A549 (cell line): ENCODE measurements at regions not wholly inside any gene's neighbourhood (a gene's known extent, or its start where the extent isn't known, plus 50 kb on each side); places are given as distances from the start of the nearest gene placed in this dataset.
"Not testable (repeated sequence)": the region's sequence is repeated elsewhere in the genome, so short reads cannot be mapped to it uniquely, and the experiment has no call there.

Experiments
- ATAC-seq, 2 experiments: fragments of 200-7000 bp in 1 of 2; fragments of >200 bp in 1 of 2; cut with Nextera tagmentation in 1 of 2; cut with Tn5 transposase in 1 of 2; 3 replicates each; pipeline versions ENCODE4 v1.8.0 to v1.9.1; 2018 to 2020; ENCODE audit warnings: mild to moderate bottlenecking in 1 of 2, moderate library complexity in 1 of 2
- CTCF ChIA-PET: fragments of 300-600 bp; sonication (Branson Sonifier 250); formaldehyde crosslinking; extraction: SDS; loops from one replicate; lab custom pipeline; 2021; ENCODE audit warnings: antibody characterized with exemption, inconsistent platforms; lab: Yijun Ruan, JAX
- POLR2A ChIA-PET: fragments of 350-600 bp; formaldehyde crosslinking; extraction: SDS; loops from one replicate; lab custom pipeline; 2021; ENCODE audit warnings: antibody characterized with exemption, inconsistent platforms; lab: Yijun Ruan, JAX
- DNase-seq, 2 experiments: peaks; one replicate each; pipeline versions ENCODE4 v3.0.0 to v3.0.0-alpha.2; 2011 to 2016; ENCODE audit warnings: low read depth in 1 of 2, low spot score in 1 of 2
- FAIRE-seq: peaks from 2 replicates; lab custom pipeline; 2011; peaks lifted over from hg19 to GRCh38; lab: Jason Lieb, UNC
- H3K27ac ChIP-seq, 2 experiments: fragments of >200 bp; sonication (Bioruptor Twin); formaldehyde crosslinking; 3 replicates each; pipeline ENCODE4 v1.5.1; 2016 to 2017
- H3K4me1 ChIP-seq: fragments of >200 bp; sonication (Bioruptor Twin); formaldehyde crosslinking; 3 replicates; pipeline ENCODE4 v1.6.1; 2016
- H3K4me2 ChIP-seq: fragments of >200 bp; sonication (Bioruptor Twin); formaldehyde crosslinking; 3 replicates; pipeline ENCODE4 v1.6.1; 2016
- H3K4me3 ChIP-seq: fragments of >200 bp; sonication (Bioruptor Twin); formaldehyde crosslinking; 3 replicates; pipeline ENCODE4 v1.5.1; 2016
- H3K9me3 ChIP-seq: fragments of >200 bp; sonication (Bioruptor Twin); formaldehyde crosslinking; 3 replicates; pipeline ENCODE4 v1.6.1; 2016
- CBX8 ChIP-seq: fragments of 200-600 bp; sonication (generic); IDR thresholded peaks from 2 replicates; pipeline ENCODE4 v1.6.1; 2016
- FOSL2 ChIP-seq, 2 experiments: fragments of 450-650 bp in 1 of 2; fragments of >200 bp in 1 of 2; sonication (Bioruptor Twin) in 1 of 2; formaldehyde crosslinking; IDR thresholded peaks; 2 replicates each; pipeline versions ENCODE4 v1.5.0 to v1.6.1; 2016 to 2020; ENCODE audit warnings: mild to moderate bottlenecking in 1 of 2, moderate library complexity in 1 of 2
- FOXS1 ChIP-seq: fragments of 250-450 bp; sonication (Bioruptor Pico); IDR thresholded peaks from 2 replicates; pipeline ENCODE4 v1.5.0; 2020; ENCODE audit warnings: mild to moderate bottlenecking, moderate library complexity
- HDAC2 ChIP-seq: fragments of 200-600 bp; sonication (generic); IDR thresholded peaks from 2 replicates; pipeline ENCODE4 v1.6.1; 2016
- HEYL ChIP-seq: fragments of 250-450 bp; sonication (Bioruptor Pico); IDR thresholded peaks from 2 replicates; pipeline ENCODE4 v1.8.0; 2021; ENCODE audit warnings: mild to moderate bottlenecking, moderate library complexity
- HOXA7 ChIP-seq: fragments of 250-450 bp; sonication (Bioruptor Pico); IDR thresholded peaks from 2 replicates; pipeline ENCODE4 v1.5.0; 2020; ENCODE audit warnings: mild to moderate bottlenecking, moderate library complexity
- HOXB5 ChIP-seq: fragments of 250-450 bp; sonication (Bioruptor Pico); IDR thresholded peaks from 2 replicates; pipeline ENCODE4 v1.5.0; 2020; ENCODE audit warnings: mild to moderate bottlenecking, moderate library complexity
- JUNB ChIP-seq: fragments of >200 bp; sonication (Bioruptor Twin); formaldehyde crosslinking; IDR thresholded peaks from 2 replicates; pipeline ENCODE4 v1.6.1; 2016
- KDM1A ChIP-seq: fragments of 200-600 bp; sonication (generic); IDR thresholded peaks from 2 replicates; pipeline ENCODE4 v1.6.1; 2016; ENCODE audit warnings: low read depth, mild to moderate bottlenecking
- NFE2L2 ChIP-seq: fragments of 150-350 bp; conservative IDR thresholded peaks from 2 replicates; pipeline ENCODE4 v1.6.1; 2014; ENCODE audit warnings: low read length
- NPAS2 ChIP-seq: fragments of 250-450 bp; sonication (Bioruptor Pico); IDR thresholded peaks from 2 replicates; pipeline ENCODE4 v1.8.0; 2022; ENCODE audit warnings: mild to moderate bottlenecking, moderate library complexity, borderline replicate concordance
- POLR2A ChIP-seq: IDR thresholded peaks from 2 replicates; pipeline ENCODE4 v1.6.1; 2012; ENCODE audit warnings: mild to moderate bottlenecking, low read length
- RAD21 ChIP-seq, 2 experiments: fragments of >200 bp in 1 of 2; sonication (Bioruptor Twin) in 1 of 2; formaldehyde crosslinking in 1 of 2; IDR thresholded peaks in 1 of 2; conservative IDR thresholded peaks in 1 of 2; 2 replicates in 1 of 2; 3 replicates in 1 of 2; pipeline ENCODE4 v1.6.1; 2012 to 2018; ENCODE audit warnings: inconsistent platforms in 1 of 2
- REST ChIP-seq: fragments of 200-600 bp; sonication (generic); IDR thresholded peaks from 2 replicates; pipeline ENCODE4 v1.6.1; 2016; ENCODE audit warnings: antibody characterized with exemption, mild to moderate bottlenecking, moderate library complexity
- RFX5 ChIP-seq: fragments of 450-650 bp; IDR thresholded peaks from 2 replicates; pipeline ENCODE4 v1.7.1; 2014; ENCODE audit warnings: antibody characterized with exemption, mild to moderate bottlenecking, moderate library complexity
- RNF2 ChIP-seq: fragments of 200-600 bp; sonication (generic); IDR thresholded peaks from 2 replicates; pipeline ENCODE4 v1.6.1; 2016; ENCODE audit warnings: low read depth, mild to moderate bottlenecking, antibody characterized with exemption, moderate library complexity, borderline replicate concordance
- SREBF2 ChIP-seq: fragments of 450-650 bp; IDR thresholded peaks from 2 replicates; pipeline ENCODE4 v1.6.1; 2014; ENCODE audit warnings: mild to moderate bottlenecking, moderate library complexity
- ZFP36 ChIP-seq: fragments of 450-650 bp; IDR thresholded peaks from 2 replicates; pipeline ENCODE4 v1.6.1; 2014; ENCODE audit warnings: borderline replicate concordance; ENCODE audit not compliant: partially characterized antibody
- WGBS: methylation state at CpG from one replicate; pipeline ENCODE4 v1.1.6; 2017; ENCODE audit errors: missing lambda C conversion rate; 5-methylcytosine and 5-hydroxymethylcytosine counted together
- TF ChIP-seq, protein P1 (sequence below): fragments of >200 bp; sonication (Bioruptor Twin); formaldehyde crosslinking; IDR thresholded peaks from 3 replicates; pipeline ENCODE4 v1.5.1; 2016
- TF ChIP-seq, protein P2 (sequence below): fragments of >200 bp; sonication (Bioruptor Twin); formaldehyde crosslinking; IDR thresholded peaks from 2 replicates; pipeline ENCODE4 v1.6.1; 2016

DNA sequence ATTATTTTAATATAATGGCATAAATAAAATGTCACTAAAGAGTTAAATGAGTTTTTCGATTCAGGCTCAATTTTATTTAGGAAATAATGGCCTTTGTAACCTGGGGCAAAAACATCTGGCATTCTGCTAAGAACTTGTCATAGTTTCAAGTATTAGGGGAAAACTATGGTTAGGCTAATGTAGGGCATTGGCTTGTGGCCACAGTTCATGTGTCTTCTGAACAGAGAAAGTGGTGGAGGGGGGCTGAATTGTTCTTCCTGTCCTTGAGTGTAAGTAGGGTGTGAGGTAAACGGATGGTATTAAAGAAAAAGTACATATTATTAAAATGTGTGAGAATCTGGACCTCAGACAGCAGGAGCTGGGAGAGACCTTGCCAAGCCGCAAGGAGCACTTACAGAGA, 69.1 kb upstream of the KLF14 start:
- ChIA-PET POLR2A (no interaction called here), CTCF (interaction anchor here (0.6 kb wide), 1 partner anchor 45 kb away, joined by 3 read pairs; no protein-coding TSS in a partner anchor)
- no peaks in the 10 kb centered on the region for H3K4me1 ChIP-seq
- H3K4me3 ChIP-seq = no peak overlapping the region
- ATAC-seq (no peak), FAIRE-seq (no peak), DNase-seq (no peak)
- H3K27ac ChIP-seq = no peak overlapping the region
- WGBS = 44% methylated on average over 3 of the region's 3 CpGs
- no peaks in the 10 kb centered on the region for H3K9me3 ChIP-seq
- TF ChIP-seq, protein P1, sequence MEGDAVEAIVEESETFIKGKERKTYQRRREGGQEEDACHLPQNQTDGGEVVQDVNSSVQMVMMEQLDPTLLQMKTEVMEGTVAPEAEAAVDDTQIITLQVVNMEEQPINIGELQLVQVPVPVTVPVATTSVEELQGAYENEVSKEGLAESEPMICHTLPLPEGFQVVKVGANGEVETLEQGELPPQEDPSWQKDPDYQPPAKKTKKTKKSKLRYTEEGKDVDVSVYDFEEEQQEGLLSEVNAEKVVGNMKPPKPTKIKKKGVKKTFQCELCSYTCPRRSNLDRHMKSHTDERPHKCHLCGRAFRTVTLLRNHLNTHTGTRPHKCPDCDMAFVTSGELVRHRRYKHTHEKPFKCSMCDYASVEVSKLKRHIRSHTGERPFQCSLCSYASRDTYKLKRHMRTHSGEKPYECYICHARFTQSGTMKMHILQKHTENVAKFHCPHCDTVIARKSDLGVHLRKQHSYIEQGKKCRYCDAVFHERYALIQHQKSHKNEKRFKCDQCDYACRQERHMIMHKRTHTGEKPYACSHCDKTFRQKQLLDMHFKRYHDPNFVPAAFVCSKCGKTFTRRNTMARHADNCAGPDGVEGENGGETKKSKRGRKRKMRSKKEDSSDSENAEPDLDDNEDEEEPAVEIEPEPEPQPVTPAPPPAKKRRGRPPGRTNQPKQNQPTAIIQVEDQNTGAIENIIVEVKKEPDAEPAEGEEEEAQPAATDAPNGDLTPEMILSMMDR = no peak
- no peak for TF ChIP-seq HDAC2
- TF ChIP-seq HOXA7 (CRISPR knock-in tag) = no peak
- TF ChIP-seq HOXB5 = no peak
- TF ChIP-seq POLR2A = no peak
- no peak for TF ChIP-seq FOSL2 (IDR thresholded peaks at IDR 0.05)
- no peak for TF ChIP-seq FOSL2 (CRISPR knock-in tag; IDR thresholded peaks at IDR 0.05)
- no peak for TF ChIP-seq SREBF2
- no peak for TF ChIP-seq FOXS1 (CRISPR knock-in tag)
- no peak for TF ChIP-seq RFX5
- no peak for TF ChIP-seq KDM1A
- no peak for TF ChIP-seq ZFP36
- TF ChIP-seq CBX8 = no peak
- TF ChIP-seq HEYL (CRISPR knock-in tag) = no peak
- no peak overlapping the region for H3K4me2 ChIP-seq

DNA sequence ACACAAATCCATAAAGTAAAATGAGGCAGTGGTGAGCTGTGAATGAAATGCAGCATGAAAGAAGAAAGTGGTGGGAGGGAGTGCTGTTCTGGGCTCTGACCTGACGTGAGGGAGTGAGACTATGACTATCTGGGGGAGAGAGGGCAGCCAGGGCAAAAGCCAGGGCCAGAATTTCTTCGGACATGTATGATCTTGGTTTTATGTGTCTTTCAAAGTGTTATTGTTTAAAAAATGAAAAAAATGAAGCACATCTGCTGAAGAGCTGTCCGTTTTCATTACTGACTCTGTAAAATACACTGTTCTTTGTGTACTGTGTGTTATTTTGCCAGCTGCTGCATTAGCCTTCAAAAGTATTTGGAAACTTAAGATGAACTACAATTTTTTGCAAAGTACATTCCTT, 70.2 kb upstream of the KLF14 start:
- CTCF ChIA-PET = interaction anchor here (0.6 to 1.3 kb wide), 2 partner anchors 28 to 36 kb away, joined by 3 read pairs; no protein-coding TSS in a partner anchor
- FAIRE-seq (no peak), ATAC-seq (no peak), DNase-seq (no peak)
- Histone ChIP-seq H3K4me1 (no peaks in the 10 kb centered on the region), H3K27ac (no peak overlapping the region), H3K9me3 (no peaks in the 10 kb centered on the region), H3K4me3 (no peak overlapping the region), H3K4me2 (no peak overlapping the region)
- TF ChIP-seq, protein P2, sequence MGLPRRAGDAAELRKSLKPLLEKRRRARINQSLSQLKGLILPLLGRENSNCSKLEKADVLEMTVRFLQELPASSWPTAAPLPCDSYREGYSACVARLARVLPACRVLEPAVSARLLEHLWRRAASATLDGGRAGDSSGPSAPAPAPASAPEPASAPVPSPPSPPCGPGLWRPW = no peak
- no peak for TF ChIP-seq RNF2
- POLR2A ChIA-PET = no interaction called here
- 50% methylated on average over 3 of the region's 3 CpGs for WGBS

DNA sequence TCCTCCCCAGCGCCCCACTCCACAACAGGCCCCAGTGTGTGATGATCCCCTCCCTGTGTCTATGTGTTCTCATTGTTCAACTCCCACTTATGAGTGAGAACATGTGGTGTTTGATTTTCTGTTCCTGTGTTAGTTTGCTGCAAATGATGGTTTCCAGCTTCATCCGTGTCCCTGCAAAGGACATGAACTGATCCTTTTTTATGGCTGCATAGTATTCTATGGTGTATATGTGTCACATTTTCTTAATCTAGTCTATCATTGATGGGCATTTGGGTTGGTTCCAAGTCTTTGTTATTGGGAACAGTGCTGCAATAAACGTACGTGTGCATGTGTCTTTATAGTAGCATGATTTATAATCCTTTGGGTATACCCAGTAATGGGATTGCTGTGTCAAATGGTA, 78.8 kb upstream of the KLF14 start:
- DNase-seq, ATAC-seq, CTCF ChIA-PET, POLR2A ChIA-PET, H3K4me2 ChIP-seq, H3K27ac ChIP-seq, H3K9me3 ChIP-seq, FAIRE-seq, H3K4me1 ChIP-seq, H3K4me3 ChIP-seq: not testable (repeated sequence)
- 81% methylated on average over 4 of the region's 4 CpGs for WGBS

GRCh38 chr7:130814778-130815335, 80.8 kb upstream of the KLF14 start:
- Histone ChIP-seq H3K4me1 (peaks cover 4% of the 10 kb centered on the region; the same call in 2 of the 3 replicates), H3K4me3 (no peak overlapping the region), H3K9me3 (no peaks in the 10 kb centered on the region), H3K27ac (no peak overlapping the region), H3K4me2 (no peak overlapping the region)
- no peak for FAIRE-seq
- peak in 1 of 2 experiments; percentile 32 for DNase-seq
- WGBS = 17% methylated on average over 2 of the region's 2 CpGs
- POLR2A ChIA-PET = no interaction called here
- CTCF ChIA-PET = no interaction called here
- peak in 1 of 2 experiments; percentile 39; a peak in 1 of 6 replicates for ATAC-seq
- TF ChIP-seq REST (0 out of 2 replicates have a peak, but pooled peaks have one; percentile 18), JUNB (no peak), NPAS2 (CRISPR knock-in tag) (no peak), NFE2L2 (no peak), RAD21 (conservative IDR thresholded peaks at IDR 0.05 in 1 of 2, IDR thresholded peaks at IDR 0.05 in 1 of 2) (peak in 1 of 2 experiments; percentile 52; a peak in 2 of 5 replicates)
- TF ChIP-seq, protein P1 = peak; percentile 40; the same call in 2 of the 3 replicates
